HCT116 (cell line): ENCODE measurements at regions not wholly inside any gene's neighbourhood (a gene's known extent, or its start where the extent isn't known, plus 50 kb on each side); places are given as distances from the start of the nearest gene placed in this dataset.

Source experiments
- ATAC-seq: fragments of 200-7000 bp; cut with Tn5 transposase; 2 replicates; pipeline ENCODE4 v1.9.1; 2020; ENCODE audit warnings: mild to moderate bottlenecking, moderate library complexity
- BruUV-seq: library from RNA; stranded (reverse); fragments of 400-500 nt; replicated peaks from 2 replicates; lab custom pipeline; 2021; lab: Mats Ljungman, UMichigan
- CTCF ChIA-PET: fragments of 300-600 bp; sonication (Branson Sonifier 250); formaldehyde crosslinking; loops from one replicate; lab custom pipeline; 2021; ENCODE audit warnings: antibody characterized with exemption; lab: Charles Lee
- POLR2A ChIA-PET: fragments of 300-600, 350-600 bp; sonication (Branson Sonifier 250); formaldehyde crosslinking; loops from one replicate; lab custom pipeline; 2021; ENCODE audit warnings: antibody characterized with exemption; lab: Charles Lee
- RAD21 ChIA-PET, 2 experiments: fragments of 300-600 bp; sonication (Branson Sonifier 250); formaldehyde crosslinking; loops; one replicate each; lab custom pipeline; 2023; ENCODE audit warnings: low total read pairs in 2 of 2; ENCODE audit not compliant: uncharacterized antibody in 2 of 2, unreplicated experiment in 2 of 2, low non-redundant PET in 1 of 2; lab: Charles Lee
- DNase-seq: peaks from one replicate; pipeline ENCODE4 v3.0.0-alpha.2; 2010; ENCODE audit warnings: low read depth, low spot score
- H2AFZ ChIP-seq: fragments of 200-600 bp; shearing (Covaris generic), sonication (generic); 2 replicates; pipeline ENCODE4 v1.6.1; 2017; ENCODE audit warnings: low read depth, mixed run types, mixed read lengths, antibody characterized with exemption, low read length; ENCODE audit not compliant: poor library complexity, severe bottlenecking
- H3K27ac ChIP-seq: 2 replicates; pipeline ENCODE4 v1.5.1; 2012; ENCODE audit warnings: low read depth, low read length
- H3K27me3 ChIP-seq: fragments of 200-600 bp; sonication (generic); 2 replicates; pipeline ENCODE4 v1.6.1; 2016; ENCODE audit warnings: mixed run types, low read length, mixed read lengths; ENCODE audit not compliant: insufficient read depth
- H3K36me3 ChIP-seq, 2 experiments: fragments of 200-500 bp in 1 of 2; fragments of 200-600 bp in 1 of 2; sonication (Bioruptor generic) in 1 of 2; sonication (generic) in 1 of 2; 2 replicates each; pipeline versions ENCODE4 v1.5.1 to v1.6.1; 2014 to 2016; ENCODE audit warnings: low read length in 2 of 2, inconsistent platforms in 1 of 2, mixed read lengths in 1 of 2, mixed run types in 1 of 2; ENCODE audit not compliant: insufficient read depth in 2 of 2, control insufficient read depth in 1 of 2
- H3K4me1 ChIP-seq, 2 experiments: fragments of 200-600 bp in 1 of 2; sonication (generic) in 1 of 2; 2 replicates each; pipeline versions ENCODE4 v1.5.1 to v1.6.1; 2012 to 2017; ENCODE audit warnings: low read length in 2 of 2, inconsistent platforms in 1 of 2, mild to moderate bottlenecking in 1 of 2, mixed read lengths in 1 of 2, mixed run types in 1 of 2, moderate library complexity in 1 of 2; ENCODE audit not compliant: insufficient read depth in 2 of 2, control insufficient read depth in 1 of 2
- H3K4me2 ChIP-seq: fragments of 200-600 bp; sonication (generic); 2 replicates; pipeline ENCODE4 v1.6.1; 2017; ENCODE audit warnings: mixed run types, low read length, mixed read lengths
- H3K4me3 ChIP-seq, 2 experiments: fragments of 200-600 bp in 1 of 2; sonication (generic) in 1 of 2; replicated peaks in 1 of 2; 2 replicates each; pipeline ENCODE4 v1.5.1; 2011 to 2016; ENCODE audit warnings: low read length in 2 of 2, control low read depth in 1 of 2, low read depth in 1 of 2, mild to moderate bottlenecking in 1 of 2, mixed read lengths in 1 of 2, mixed run types in 1 of 2
- H3K79me2 ChIP-seq: fragments of 200-600 bp; sonication (generic); 2 replicates; pipeline ENCODE4 v1.6.1; 2017; ENCODE audit warnings: mild to moderate bottlenecking, mixed run types, low read length, moderate library complexity, mixed read lengths; ENCODE audit not compliant: insufficient read depth
- H3K9ac ChIP-seq: fragments of 200-600 bp; sonication (generic); 2 replicates; pipeline ENCODE4 v1.6.1; 2016; ENCODE audit warnings: low read length, mixed read lengths
- H3K9me2 ChIP-seq: fragments of 200-600 bp; sonication (generic), shearing (Covaris generic); 2 replicates; pipeline ENCODE4 v1.6.1; 2017; ENCODE audit warnings: mixed run types, mild to moderate bottlenecking, moderate library complexity; ENCODE audit not compliant: insufficient read depth
- H3K9me3 ChIP-seq, 2 experiments: fragments of 200-500 bp in 1 of 2; fragments of 200-600 bp in 1 of 2; sonication (Bioruptor generic) in 1 of 2; sonication (generic) in 1 of 2; 2 replicates each; pipeline ENCODE4 v1.6.1; 2014 to 2017; ENCODE audit warnings: low read length in 2 of 2, mixed read lengths in 2 of 2, inconsistent platforms in 1 of 2, low read depth in 1 of 2, mild to moderate bottlenecking in 1 of 2, mixed run types in 1 of 2, moderate library complexity in 1 of 2; ENCODE audit not compliant: control insufficient read depth in 1 of 2, insufficient read depth in 1 of 2
- H4K20me1 ChIP-seq: fragments of 200-600 bp; sonication (generic), shearing (Covaris generic); 2 replicates; pipeline ENCODE4 v1.6.1; 2017; ENCODE audit warnings: mixed run types, mild to moderate bottlenecking, moderate library complexity; ENCODE audit not compliant: insufficient read depth
- CBX3 ChIP-seq: IDR thresholded peaks from 2 replicates; pipeline ENCODE4 v1.6.1; 2012; ENCODE audit warnings: low read depth
- EGR1 ChIP-seq: IDR thresholded peaks from 2 replicates; pipeline ENCODE4 v1.6.1; 2012; ENCODE audit warnings: low read depth
- ELF1 ChIP-seq: IDR thresholded peaks from 2 replicates; pipeline ENCODE4 v1.6.1; 2012; ENCODE audit warnings: low read depth, borderline replicate concordance
- FOSL1 ChIP-seq: IDR thresholded peaks from 2 replicates; pipeline ENCODE4 v1.6.1; 2012; ENCODE audit warnings: low read depth
- JUND ChIP-seq: IDR thresholded peaks from 2 replicates; pipeline ENCODE4 v1.6.1; 2012
- SP1 ChIP-seq: IDR thresholded peaks from 2 replicates; pipeline ENCODE4 v1.6.1; 2012; ENCODE audit warnings: low read depth
- SRF ChIP-seq: IDR thresholded peaks from 2 replicates; pipeline ENCODE4 v1.6.1; 2012; ENCODE audit warnings: low read depth
- ZNF274 ChIP-seq: fragments of 200-500 bp; sonication (Bioruptor generic); IDR thresholded peaks from 2 replicates; pipeline ENCODE4 v1.6.1; 2014; ENCODE audit warnings: mild to moderate bottlenecking, low read depth, low read length, inconsistent platforms
- intact Hi-C: fragments of 100-400 bp; cut with micrococcal nuclease; formaldehyde crosslinking; loops from 2 replicates; pipeline ENCODE4 v1.10.0; 2022
- TF ChIP-seq, protein P1 (sequence below): IDR thresholded peaks from 2 replicates; pipeline ENCODE4 v1.6.1; 2012; ENCODE audit warnings: low read depth

DNA sequence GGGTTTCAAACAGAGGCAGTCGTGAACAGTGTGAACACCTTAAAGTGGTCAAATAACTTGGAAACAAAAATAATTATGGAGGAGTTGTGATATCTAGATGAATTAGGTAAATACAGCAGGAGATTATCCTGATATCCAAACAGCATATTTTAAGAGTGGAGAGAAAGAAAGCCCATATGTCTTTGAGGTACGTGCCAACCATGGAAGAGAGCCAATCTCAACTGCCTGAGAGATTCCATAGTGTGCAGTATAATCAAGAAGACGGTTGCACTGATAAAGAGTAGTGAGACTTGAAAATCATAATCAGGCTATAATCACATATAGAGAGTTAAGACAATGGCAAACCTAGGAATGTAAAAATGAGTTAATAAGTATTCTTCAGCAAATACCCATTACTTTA lies 472.8 kb upstream of the SLITRK5 start:
- no peak for DNase-seq
- no peak overlapping the region for H3K27ac ChIP-seq
- no peaks in the 10 kb centered on the region for H3K36me3 ChIP-seq
- ATAC-seq, result no peak
- H3K9ac ChIP-seq, result no peak overlapping the region
- H3K4me2 ChIP-seq, result no peak overlapping the region
- no peaks in the 10 kb centered on the region for H3K79me2 ChIP-seq
- no peak overlapping the region for H2AFZ ChIP-seq
- BruUV-seq, result no TSS peak
- TF ChIP-seq ZNF274 (no peak), JUND (no peak), SP1 (no peak), FOSL1 (no peak), CBX3 (no peak), SRF (no peak), ELF1 (no peak)
- TF ChIP-seq, protein P1, sequence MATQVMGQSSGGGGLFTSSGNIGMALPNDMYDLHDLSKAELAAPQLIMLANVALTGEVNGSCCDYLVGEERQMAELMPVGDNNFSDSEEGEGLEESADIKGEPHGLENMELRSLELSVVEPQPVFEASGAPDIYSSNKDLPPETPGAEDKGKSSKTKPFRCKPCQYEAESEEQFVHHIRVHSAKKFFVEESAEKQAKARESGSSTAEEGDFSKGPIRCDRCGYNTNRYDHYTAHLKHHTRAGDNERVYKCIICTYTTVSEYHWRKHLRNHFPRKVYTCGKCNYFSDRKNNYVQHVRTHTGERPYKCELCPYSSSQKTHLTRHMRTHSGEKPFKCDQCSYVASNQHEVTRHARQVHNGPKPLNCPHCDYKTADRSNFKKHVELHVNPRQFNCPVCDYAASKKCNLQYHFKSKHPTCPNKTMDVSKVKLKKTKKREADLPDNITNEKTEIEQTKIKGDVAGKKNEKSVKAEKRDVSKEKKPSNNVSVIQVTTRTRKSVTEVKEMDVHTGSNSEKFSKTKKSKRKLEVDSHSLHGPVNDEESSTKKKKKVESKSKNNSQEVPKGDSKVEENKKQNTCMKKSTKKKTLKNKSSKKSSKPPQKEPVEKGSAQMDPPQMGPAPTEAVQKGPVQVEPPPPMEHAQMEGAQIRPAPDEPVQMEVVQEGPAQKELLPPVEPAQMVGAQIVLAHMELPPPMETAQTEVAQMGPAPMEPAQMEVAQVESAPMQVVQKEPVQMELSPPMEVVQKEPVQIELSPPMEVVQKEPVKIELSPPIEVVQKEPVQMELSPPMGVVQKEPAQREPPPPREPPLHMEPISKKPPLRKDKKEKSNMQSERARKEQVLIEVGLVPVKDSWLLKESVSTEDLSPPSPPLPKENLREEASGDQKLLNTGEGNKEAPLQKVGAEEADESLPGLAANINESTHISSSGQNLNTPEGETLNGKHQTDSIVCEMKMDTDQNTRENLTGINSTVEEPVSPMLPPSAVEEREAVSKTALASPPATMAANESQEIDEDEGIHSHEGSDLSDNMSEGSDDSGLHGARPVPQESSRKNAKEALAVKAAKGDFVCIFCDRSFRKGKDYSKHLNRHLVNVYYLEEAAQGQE, result no peak
- no peaks in the 10 kb centered on the region for H3K9me2 ChIP-seq
- CTCF ChIA-PET, result no interaction called here
- H3K4me3 ChIP-seq, result no peak overlapping the region
- POLR2A ChIA-PET, result no interaction called here
- no peaks in the 10 kb centered on the region for H3K4me1 ChIP-seq
- no peaks in the 10 kb centered on the region for H4K20me1 ChIP-seq
- RAD21 ChIA-PET, result no interaction called here
- H3K9me3 ChIP-seq, result no peaks in the 10 kb centered on the region
- no peaks in the 10 kb centered on the region for H3K27me3 ChIP-seq
- intact Hi-C loops, result no loop called here

DNA sequence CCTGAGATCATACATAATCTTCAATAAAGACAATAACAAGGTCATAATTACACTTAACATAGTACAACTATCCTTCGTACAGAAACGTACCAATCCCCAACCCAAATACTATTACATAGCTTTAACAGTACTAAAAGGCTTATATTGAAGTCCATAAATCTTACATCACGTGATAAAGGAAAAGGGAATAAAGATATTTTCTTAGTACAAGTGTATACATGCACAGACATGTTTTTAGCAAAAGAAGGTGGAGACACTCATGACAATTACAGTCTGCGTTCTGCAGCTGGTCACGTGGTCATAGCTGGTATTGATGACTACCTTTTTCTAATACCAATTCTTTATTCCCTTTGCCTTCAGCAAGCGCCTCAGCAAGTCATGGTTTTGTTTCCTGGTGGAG lies 464.5 kb upstream of the SLITRK5 start:
- DNase-seq (no peak), ATAC-seq (no peak)

More for the DNA sequence above, 464.5 kb upstream of the SLITRK5 start:
- Histone ChIP-seq H3K9me3 (no peaks in the 10 kb centered on the region; a peak in 1 of 4 replicates), H3K9ac (no peak overlapping the region), H3K4me3 (no peak overlapping the region), H4K20me1 (no peaks in the 10 kb centered on the region), H3K4me2 (no peak overlapping the region), H3K27me3 (no peaks in the 10 kb centered on the region), H3K79me2 (no peaks in the 10 kb centered on the region), H3K9me2 (no peaks in the 10 kb centered on the region), H3K36me3 (no peaks in the 10 kb centered on the region), H3K27ac (no peak overlapping the region), H2AFZ (no peak overlapping the region), H3K4me1 (no peaks in the 10 kb centered on the region)
- ChIA-PET POLR2A (no interaction called here), CTCF (no interaction called here), RAD21 (no interaction called here)
- BruUV-seq, result no TSS peak
- intact Hi-C loops, result no loop called here
- TF ChIP-seq FOSL1 (no peak), EGR1 (no peak), CBX3 (no peak)
